GM23248 (cell line): ENCODE measurements at regions not wholly inside any gene's neighbourhood (a gene's known extent, or its start where the extent isn't known, plus 50 kb on each side); places are given as distances from the start of the nearest gene placed in this dataset.

Experiments used
- DNase-seq: peaks from one replicate; pipeline ENCODE4 v3.0.0-alpha.2; 2015
- H2AFZ ChIP-seq: fragments of 200-600 bp; sonication (generic); 2 replicates; pipeline ENCODE4 v1.6.1; 2016; ENCODE audit warnings: antibody characterized with exemption
- H3F3A ChIP-seq: fragments of 200-600 bp; sonication (generic); 2 replicates; pipeline ENCODE4 v1.6.1; 2016; ENCODE audit warnings: mild to moderate bottlenecking, antibody characterized with exemption, mixed run types; ENCODE audit not compliant: insufficient read depth
- H3K27ac ChIP-seq: fragments of 200-600 bp; sonication (generic); 2 replicates; pipeline ENCODE4 v1.5.1; 2016; ENCODE audit warnings: mild to moderate bottlenecking
- H3K27me3 ChIP-seq: fragments of 200-600 bp; sonication (generic); replicated peaks from 2 replicates; pipeline ENCODE4 v1.6.1; 2016; ENCODE audit warnings: mild to moderate bottlenecking; ENCODE audit not compliant: insufficient read depth
- H3K36me3 ChIP-seq: fragments of 200-600 bp; sonication (generic); 2 replicates; pipeline ENCODE4 v1.6.1; 2016; ENCODE audit warnings: low read depth, mild to moderate bottlenecking
- H3K4me1 ChIP-seq: fragments of 200-600 bp; sonication (generic); 2 replicates; pipeline ENCODE4 v1.6.1; 2016; ENCODE audit warnings: mild to moderate bottlenecking; ENCODE audit not compliant: insufficient read depth
- H3K4me2 ChIP-seq: fragments of 200-600 bp; sonication (generic); one replicate; pipeline ENCODE4 v1.6.1; 2016; ENCODE audit warnings: mild to moderate bottlenecking; ENCODE audit not compliant: unreplicated experiment
- H3K4me3 ChIP-seq: fragments of 200-600 bp; sonication (generic); 2 replicates; pipeline ENCODE4 v1.5.1; 2016; ENCODE audit warnings: mild to moderate bottlenecking
- H3K79me2 ChIP-seq: fragments of 200-600 bp; sonication (generic); 2 replicates; pipeline ENCODE4 v1.6.1; 2016; ENCODE audit warnings: mild to moderate bottlenecking; ENCODE audit not compliant: insufficient read depth
- H3K9ac ChIP-seq: fragments of 200-600 bp; sonication (generic); 2 replicates; pipeline ENCODE4 v1.6.1; 2016; ENCODE audit warnings: mild to moderate bottlenecking
- H3K9me2 ChIP-seq: fragments of 200-600 bp; sonication (generic); 2 replicates; pipeline ENCODE4 v1.6.1; 2016; ENCODE audit warnings: mixed run types, mild to moderate bottlenecking, moderate library complexity; ENCODE audit not compliant: insufficient read depth
- H3K9me3 ChIP-seq: fragments of 200-600 bp; sonication (generic); one replicate; pipeline ENCODE4 v1.6.1; 2017; ENCODE audit warnings: low read depth
- H4K20me1 ChIP-seq: fragments of 200-600 bp; sonication (generic); 2 replicates; pipeline ENCODE4 v1.6.0; 2016; ENCODE audit not compliant: insufficient read depth
- EZH2 ChIP-seq: fragments of 200-600 bp; sonication (generic); IDR thresholded peaks from 2 replicates; pipeline ENCODE4 v1.6.1; 2018; ENCODE audit warnings: antibody characterized with exemption, mild to moderate bottlenecking; ENCODE audit not compliant: insufficient read depth, poor library complexity, severe bottlenecking
- EZH2phosphoT487 ChIP-seq: fragments of 200-600 bp; sonication (generic); IDR thresholded peaks from 2 replicates; pipeline ENCODE4 v1.6.1; 2018; ENCODE audit warnings: antibody characterized with exemption, moderate library complexity, mild to moderate bottlenecking, low read depth; ENCODE audit not compliant: insufficient read depth
- WGBS, 2 experiments: methylation state at CpG; one replicate each; pipeline ENCODE4 v1.1.6; 2015 to 2017; ENCODE audit warnings: low lambda C conversion rate in 2 of 2, low coverage in 1 of 2; ENCODE audit errors: missing lambda C conversion rate in 2 of 2; 5-methylcytosine and 5-hydroxymethylcytosine counted together
- in situ Hi-C: fragments of 300-500 bp; cut with MboI; formaldehyde crosslinking; loops from 2 replicates; pipeline ENCODE4 v1.15.0; 2020

GRCh38 chrX:63561425-63561824 is 210.3 kb upstream of the SPIN4 start:
- Histone ChIP-seq H3K4me2 (peak overlapping the region; percentile 84), H3K27me3 (no peaks in the 10 kb centered on the region), H3K9ac (peak overlapping the region; percentile 87), H3K27ac (no peak overlapping the region), H3K4me3 (peak overlapping the region; percentile 99), H3K4me1 (peaks cover 5% of the 10 kb centered on the region; the same call in 1 of the 2 replicates), H3F3A (no peaks in the 10 kb centered on the region), H3K79me2 (peaks cover 58% of the 10 kb centered on the region), H3K9me2 (no peaks in the 10 kb centered on the region), H4K20me1 (no peaks in the 10 kb centered on the region), H3K9me3 (no peaks in the 10 kb centered on the region), H3K36me3 (no peaks in the 10 kb centered on the region), H2AFZ (peak overlapping the region; percentile 98)
- TF ChIP-seq EZH2 (no peak), EZH2phosphoT487 (no peak)
- whole genome bisulfite sequencing, 2 experiments: 1 to 2% methylated on average over 6 of the region's 6 CpGs
- DNase-seq: peak; percentile 14
- in situ Hi-C loops: no loop called here

- in situ Hi-C loops: no loop called here
Observed at GRCh38 chrX:63560601-63561218, 209.6 kb upstream of the SPIN4 start.

GRCh38 chrX:63551856-63552255 is 200.7 kb upstream of the SPIN4 start:
- 98 to 99% methylated on average over 3 of the region's 3 CpGs for WGBS, 2 experiments
- TF ChIP-seq EZH2 (no peak), EZH2phosphoT487 (no peak)

More at GRCh38 chrX:63560601-63561218, 209.6 kb upstream of the SPIN4 start:
- Histone ChIP-seq H3F3A (no peaks in the 10 kb centered on the region), H4K20me1 (no peaks in the 10 kb centered on the region), H3K4me1 (peaks cover 5% of the 10 kb centered on the region; the same call in 1 of the 2 replicates), H2AFZ (peak overlapping the region; percentile 98), H3K9ac (peak overlapping the region; percentile 87), H3K36me3 (no peaks in the 10 kb centered on the region), H3K9me2 (no peaks in the 10 kb centered on the region), H3K27ac (peak overlapping the region; percentile 67), H3K27me3 (no peaks in the 10 kb centered on the region), H3K4me2 (peak overlapping the region; percentile 84), H3K79me2 (peaks cover 65% of the 10 kb centered on the region), H3K4me3 (peak overlapping the region; percentile 99), H3K9me3 (no peaks in the 10 kb centered on the region)
- TF ChIP-seq EZH2phosphoT487: no peak
- TF ChIP-seq EZH2: no peak
- 1 to 2% methylated on average over 18 to 20 of the region's 20 CpGs for WGBS, 2 experiments
- DNase-seq: peak; percentile 81

GRCh38 chrX:63530654-63531053 is 179.5 kb upstream of the SPIN4 start:
- in situ Hi-C loops: no loop called here
- H3K4me3 ChIP-seq: no peak overlapping the region
- H3K9me3 ChIP-seq: no peaks in the 10 kb centered on the region
- no peak overlapping the region for H2AFZ ChIP-seq
- H3K36me3 ChIP-seq: no peaks in the 10 kb centered on the region
- no peak for DNase-seq
- no peaks in the 10 kb centered on the region; the same call in 1 of the 2 replicates for H4K20me1 ChIP-seq
- H3K79me2 ChIP-seq: peaks cover 62% of the 10 kb centered on the region
- H3K4me2 ChIP-seq: no peak overlapping the region
- no peaks in the 10 kb centered on the region for H3F3A ChIP-seq
- no peaks in the 10 kb centered on the region for H3K4me1 ChIP-seq
- TF ChIP-seq EZH2phosphoT487 (no peak), EZH2 (no peak)
- no peak overlapping the region for H3K9ac ChIP-seq
- 100% methylated on average over 1 of the region's 1 CpG for WGBS, 2 experiments
- H3K27ac ChIP-seq: no peak overlapping the region
- H3K9me2 ChIP-seq: no peaks in the 10 kb centered on the region
- H3K27me3 ChIP-seq: no peaks in the 10 kb centered on the region

More at GRCh38 chrX:63551856-63552255, 200.7 kb upstream of the SPIN4 start:
- H3K4me1 ChIP-seq: no peaks in the 10 kb centered on the region
- H3K36me3 ChIP-seq: no peaks in the 10 kb centered on the region
- H4K20me1 ChIP-seq: no peaks in the 10 kb centered on the region
- in situ Hi-C loops: no loop called here
- no peaks in the 10 kb centered on the region for H3K27me3 ChIP-seq
- no peaks in the 10 kb centered on the region for H3K9me3 ChIP-seq
- H3K79me2 ChIP-seq: peaks cover 38% of the 10 kb centered on the region
- no peaks in the 10 kb centered on the region for H3K9me2 ChIP-seq
- H3F3A ChIP-seq: no peaks in the 10 kb centered on the region
- H3K9ac ChIP-seq: no peak overlapping the region
- H3K4me3 ChIP-seq: no peak overlapping the region
- no peak overlapping the region for H2AFZ ChIP-seq
- no peak overlapping the region for H3K4me2 ChIP-seq
- DNase-seq: no peak
- no peak overlapping the region for H3K27ac ChIP-seq
